Parathyroid adenoma (tissue), 2 donors: ENCODE measurements at regions not wholly inside any gene's neighbourhood (a gene's known extent, or its start where the extent isn't known, plus 50 kb on each side); places are given as distances from the start of the nearest gene placed in this dataset.

Experiments used
- H2AFZ ChIP-seq: fragments of 300-600 bp; sonication (generic); one replicate; pipeline ENCODE4 v1.7.0; 2017; ENCODE audit warnings: antibody characterized with exemption, mild to moderate bottlenecking
- H3K27ac ChIP-seq: fragments of 300-600 bp; sonication (generic); one replicate; pipeline ENCODE4 v1.7.0; 2017
- H3K27me3 ChIP-seq: fragments of 300-600 bp; sonication (generic); one replicate; pipeline ENCODE4 v1.7.0; 2017; ENCODE audit warnings: low read length; ENCODE audit not compliant: control insufficient read depth, insufficient read depth
- H3K36me3 ChIP-seq: fragments of 300-600 bp; sonication (generic); one replicate; pipeline ENCODE4 v1.7.0; 2017; ENCODE audit warnings: low read length; ENCODE audit not compliant: control insufficient read depth, insufficient read depth
- H3K4me1 ChIP-seq: fragments of 300-600 bp; sonication (generic); one replicate; pipeline ENCODE4 v1.7.0; 2017; ENCODE audit warnings: control low read depth
- H3K4me2 ChIP-seq: fragments of 300-600 bp; sonication (generic); one replicate; pipeline ENCODE4 v1.7.0; 2017; ENCODE audit warnings: low read length
- H3K4me3 ChIP-seq: fragments of 300-600 bp; sonication (generic); one replicate; pipeline ENCODE4 v1.7.0; 2017; ENCODE audit warnings: low read depth, low read length
- H3K79me2 ChIP-seq: fragments of 300-600 bp; sonication (generic); one replicate; pipeline ENCODE4 v1.7.0; 2017; ENCODE audit warnings: control low read depth
- H3K9ac ChIP-seq: fragments of 300-600 bp; sonication (generic); one replicate; pipeline ENCODE4 v1.7.0; 2017; ENCODE audit warnings: mild to moderate bottlenecking
- H3K9me3 ChIP-seq: fragments of 300-600 bp; sonication (generic); one replicate; pipeline ENCODE4 v1.7.0; 2017; ENCODE audit warnings: low read length; ENCODE audit not compliant: control insufficient read depth
- CTCF ChIP-seq: fragments of 300-600 bp; sonication (generic); IDR thresholded peaks from one replicate; pipeline ENCODE4 v1.7.0; 2017; ENCODE audit warnings: antibody characterized with exemption, mild to moderate bottlenecking
- donor health status: primary hyperparathyroidism.

DNA sequence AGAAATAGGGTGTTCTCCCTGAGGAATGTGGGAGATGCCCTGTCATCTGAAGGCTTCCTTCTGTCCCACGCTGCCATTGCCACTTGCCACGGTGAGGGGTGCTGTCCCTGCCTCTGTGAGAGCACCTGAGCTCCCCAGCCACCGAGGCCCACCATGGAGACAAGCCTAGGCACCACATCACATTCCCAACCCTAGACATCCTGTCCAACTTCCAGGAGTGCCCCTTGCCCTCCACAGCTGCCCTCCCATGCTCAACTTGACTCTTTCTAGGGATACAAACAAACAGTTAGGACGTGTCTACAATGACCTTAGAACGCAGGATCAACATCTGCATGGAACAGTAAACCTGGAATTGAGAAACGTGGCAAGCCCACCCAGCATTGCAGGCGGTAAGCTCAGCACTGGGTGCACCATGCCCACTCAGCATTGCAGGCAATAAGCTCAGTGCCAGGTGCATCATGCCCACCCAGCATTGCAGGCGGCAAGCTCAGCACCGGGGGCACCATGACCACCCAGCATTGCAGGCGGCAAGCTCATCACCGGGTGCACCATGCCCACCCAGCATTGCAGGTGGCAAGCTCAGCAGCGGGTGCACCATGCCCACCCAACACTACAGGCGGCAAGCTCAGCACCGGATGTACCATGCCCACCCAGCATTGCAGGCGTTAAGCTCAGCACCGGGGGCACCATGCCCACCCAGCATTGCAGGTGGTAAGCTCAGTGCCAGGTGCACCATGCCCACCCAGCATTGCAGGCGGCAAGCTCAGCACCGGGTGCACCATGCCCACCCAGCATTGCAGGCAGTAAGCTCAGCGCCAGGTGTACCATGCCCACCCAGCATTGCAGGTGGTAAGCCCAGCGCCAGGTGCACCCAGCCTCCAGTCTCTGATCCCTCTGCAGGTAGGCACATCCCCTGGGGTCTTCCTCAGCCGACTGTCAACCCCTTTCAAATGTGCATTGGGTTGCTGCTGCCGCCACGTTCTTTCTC is 1463.9 kb downstream of the TBC1D22A start:
- H3K9ac ChIP-seq: no peak overlapping the region
- H3K27me3 ChIP-seq: no peaks in the 10 kb centered on the region
- H3K4me1 ChIP-seq: no peaks in the 10 kb centered on the region
- H3K27ac ChIP-seq: no peak overlapping the region
- no peaks in the 10 kb centered on the region for H3K9me3 ChIP-seq
- H3K4me2 ChIP-seq: no peak overlapping the region
- no peak overlapping the region for H3K4me3 ChIP-seq
- no peak overlapping the region for H2AFZ ChIP-seq
- H3K79me2 ChIP-seq: no peaks in the 10 kb centered on the region
- TF ChIP-seq CTCF: no peak
- no peaks in the 10 kb centered on the region for H3K36me3 ChIP-seq

- no peak for TF ChIP-seq CTCF
- Histone ChIP-seq H3K9me3 (no peaks in the 10 kb centered on the region), H3K9ac (no peak overlapping the region), H3K4me1 (no peaks in the 10 kb centered on the region), H2AFZ (no peak overlapping the region), H3K4me3 (no peak overlapping the region), H3K27me3 (no peaks in the 10 kb centered on the region), H3K4me2 (no peak overlapping the region), H3K27ac (no peak overlapping the region), H3K36me3 (no peaks in the 10 kb centered on the region), H3K79me2 (no peaks in the 10 kb centered on the region)
These were observed 1461.9 kb downstream of the TBC1D22A start for GRCh38 chr22:48224332-48224731.

DNA sequence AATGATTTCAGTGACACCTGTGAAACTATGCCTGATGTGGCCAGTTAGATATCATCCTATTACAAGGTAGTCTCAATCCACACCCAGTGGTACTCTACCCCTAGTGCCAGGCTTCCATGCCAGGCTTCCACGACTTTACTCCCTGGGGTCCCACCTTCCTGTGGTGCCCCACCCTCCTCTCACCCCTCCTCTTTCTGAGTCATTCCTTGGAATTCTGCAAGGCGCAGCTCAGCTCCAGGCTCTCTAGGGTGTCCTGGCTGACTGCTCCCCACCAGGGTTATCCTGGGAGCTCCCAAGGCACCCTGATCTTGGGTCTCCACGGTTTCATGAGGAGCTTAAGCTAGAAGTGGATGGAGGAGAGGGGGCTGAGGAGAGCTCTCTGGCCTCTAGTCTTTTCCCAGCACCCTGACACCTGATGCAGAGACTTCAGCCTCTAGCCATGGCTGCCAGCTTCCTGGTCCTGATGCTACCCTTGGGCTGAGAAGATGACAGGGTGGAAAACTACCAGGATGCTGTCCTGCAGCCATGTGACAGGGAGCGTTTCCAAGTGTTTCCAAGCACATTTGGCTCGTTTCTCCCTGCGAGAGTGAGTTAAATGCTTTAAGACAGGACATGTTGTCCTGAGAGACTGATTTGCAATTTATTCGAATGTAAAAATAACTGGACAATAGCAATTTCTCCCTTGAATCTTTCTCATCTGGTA is 1461.2 kb downstream of the TBC1D22A start:
- Histone ChIP-seq H3K36me3 (no peaks in the 10 kb centered on the region), H3K27me3 (no peaks in the 10 kb centered on the region), H2AFZ (no peak overlapping the region), H3K4me1 (no peaks in the 10 kb centered on the region), H3K4me2 (no peak overlapping the region), H3K27ac (no peak overlapping the region), H3K79me2 (no peaks in the 10 kb centered on the region), H3K9ac (no peak overlapping the region), H3K9me3 (no peaks in the 10 kb centered on the region), H3K4me3 (no peak overlapping the region)
- no peak for TF ChIP-seq CTCF

GRCh38 chr22:48222742-48223487 is 1460.5 kb downstream of the TBC1D22A start:
- Histone ChIP-seq H3K27me3 (no peaks in the 10 kb centered on the region), H3K4me1 (no peaks in the 10 kb centered on the region), H3K9ac (no peak overlapping the region), H3K27ac (no peak overlapping the region), H3K9me3 (no peaks in the 10 kb centered on the region), H3K4me3 (no peak overlapping the region), H3K36me3 (no peaks in the 10 kb centered on the region), H3K4me2 (no peak overlapping the region), H3K79me2 (no peaks in the 10 kb centered on the region), H2AFZ (no peak overlapping the region)
- no peak for TF ChIP-seq CTCF
